Hepatocyte (in vitro differentiated cells): ENCODE measurements at regions not wholly inside any gene's neighbourhood (a gene's known extent, or its start where the extent isn't known, plus 50 kb on each side); places are given as distances from the start of the nearest gene placed in this dataset.

ENCODE experiments used
- DNase-seq: peaks from one replicate; pipeline ENCODE4 v3.0.0-alpha.2; 2016; ENCODE audit warnings: low spot score
- H2AFZ ChIP-seq: fragments of 200-600 bp; sonication (generic); 2 replicates; pipeline ENCODE4 v1.6.0; 2016; ENCODE audit warnings: antibody characterized with exemption, mild to moderate bottlenecking
- H3K27ac ChIP-seq: fragments of 200-600 bp; sonication (generic); 2 replicates; pipeline ENCODE4 v1.5.1; 2016; ENCODE audit warnings: mild to moderate bottlenecking
- H3K27me3 ChIP-seq: fragments of 200-600 bp; sonication (generic); 2 replicates; pipeline ENCODE4 v1.6.1; 2016
- H3K36me3 ChIP-seq: fragments of 200-600 bp; sonication (generic); replicated peaks from 2 replicates; pipeline ENCODE4 v1.5.1; 2016; ENCODE audit warnings: low read depth; ENCODE audit not compliant: insufficient read depth
- H3K4me1 ChIP-seq: fragments of 200-600 bp; sonication (generic); 2 replicates; pipeline ENCODE4 v1.5.1; 2016; ENCODE audit warnings: mild to moderate bottlenecking, moderate library complexity; ENCODE audit not compliant: insufficient read depth
- H3K4me2 ChIP-seq: fragments of 200-600 bp; sonication (generic); 2 replicates; pipeline ENCODE4 v1.6.0; 2016
- H3K4me3 ChIP-seq: fragments of 200-600 bp; sonication (generic); 2 replicates; pipeline ENCODE4 v1.5.1; 2016; ENCODE audit warnings: mild to moderate bottlenecking
- H3K79me2 ChIP-seq: fragments of 200-600 bp; sonication (generic); 2 replicates; pipeline ENCODE4 v1.6.0; 2017; ENCODE audit warnings: mild to moderate bottlenecking
- H3K9me2 ChIP-seq: fragments of 200-600 bp; sonication (generic); replicated peaks from 2 replicates; pipeline ENCODE4 v1.6.0; 2017; ENCODE audit warnings: mild to moderate bottlenecking; ENCODE audit not compliant: insufficient read depth
- H3K9me3 ChIP-seq: fragments of 200-600 bp; sonication (generic); 2 replicates; pipeline ENCODE4 v1.5.1; 2016; ENCODE audit warnings: low read depth, mild to moderate bottlenecking
- H4K20me1 ChIP-seq: fragments of 200-600 bp; sonication (generic); 2 replicates; pipeline ENCODE4 v1.6.0; 2016; ENCODE audit warnings: mild to moderate bottlenecking; ENCODE audit not compliant: insufficient read depth, poor library complexity, severe bottlenecking
- CTCF ChIP-seq: fragments of 200-600 bp; sonication (generic); IDR thresholded peaks from 2 replicates; pipeline ENCODE4 v1.5.1; 2016; ENCODE audit warnings: antibody characterized with exemption, mild to moderate bottlenecking; ENCODE audit not compliant: poor library complexity
- EZH2 ChIP-seq: fragments of 200-600 bp; sonication (generic); IDR thresholded peaks from 2 replicates; pipeline ENCODE4 v1.6.1; 2016; ENCODE audit warnings: antibody characterized with exemption, mild to moderate bottlenecking, borderline replicate concordance
- EZH2phosphoT487 ChIP-seq: fragments of 200-600 bp; sonication (generic); IDR thresholded peaks from one replicate; pipeline ENCODE4 v1.6.1; 2018; ENCODE audit warnings: antibody characterized with exemption, mild to moderate bottlenecking, low read depth, moderate library complexity; ENCODE audit not compliant: unreplicated experiment, severe bottlenecking
- WGBS: methylation state at CpG from one replicate; pipeline ENCODE4 v1.1.6; 2016; ENCODE audit warnings: low lambda C conversion rate; ENCODE audit errors: missing lambda C conversion rate; 5-methylcytosine and 5-hydroxymethylcytosine counted together

DNA sequence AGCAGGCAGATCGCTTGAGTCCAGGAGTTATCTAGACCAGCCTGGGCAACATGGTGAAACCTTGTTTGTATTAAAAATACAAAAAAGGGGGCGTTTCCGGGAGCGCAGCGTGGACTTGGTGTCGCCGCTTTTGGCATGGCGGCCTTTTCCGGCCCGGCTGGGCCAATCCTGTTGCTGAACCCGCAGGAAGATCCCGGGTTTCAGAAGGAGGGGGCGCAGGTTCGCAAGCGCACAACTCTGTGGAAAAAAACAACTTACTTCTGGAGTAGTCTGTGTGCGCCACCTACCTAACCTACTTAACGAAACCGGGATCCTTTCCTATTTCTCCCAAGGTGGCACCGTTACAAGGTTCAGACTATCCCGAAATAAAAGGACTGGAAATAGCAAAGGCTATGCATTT lies 198.6 kb downstream of the MSX2 start:
- no peaks in the 10 kb centered on the region for H3K9me2 ChIP-seq
- no peak overlapping the region for H2AFZ ChIP-seq
- no peaks in the 10 kb centered on the region for H3K27me3 ChIP-seq
- H3K4me3 ChIP-seq, result no peak overlapping the region
- no peaks in the 10 kb centered on the region for H3K4me1 ChIP-seq
- H3K9me3 ChIP-seq, result no peaks in the 10 kb centered on the region
- TF ChIP-seq EZH2phosphoT487 (no peak), CTCF (no peak), EZH2 (no peak)
- no peak for DNase-seq
- 97% methylated on average over 20 of the region's 20 CpGs for WGBS
- no peak overlapping the region for H3K4me2 ChIP-seq
- no peaks in the 10 kb centered on the region for H3K36me3 ChIP-seq
- no peaks in the 10 kb centered on the region for H4K20me1 ChIP-seq
- H3K27ac ChIP-seq, result no peak overlapping the region
- H3K79me2 ChIP-seq, result no peaks in the 10 kb centered on the region

DNA sequence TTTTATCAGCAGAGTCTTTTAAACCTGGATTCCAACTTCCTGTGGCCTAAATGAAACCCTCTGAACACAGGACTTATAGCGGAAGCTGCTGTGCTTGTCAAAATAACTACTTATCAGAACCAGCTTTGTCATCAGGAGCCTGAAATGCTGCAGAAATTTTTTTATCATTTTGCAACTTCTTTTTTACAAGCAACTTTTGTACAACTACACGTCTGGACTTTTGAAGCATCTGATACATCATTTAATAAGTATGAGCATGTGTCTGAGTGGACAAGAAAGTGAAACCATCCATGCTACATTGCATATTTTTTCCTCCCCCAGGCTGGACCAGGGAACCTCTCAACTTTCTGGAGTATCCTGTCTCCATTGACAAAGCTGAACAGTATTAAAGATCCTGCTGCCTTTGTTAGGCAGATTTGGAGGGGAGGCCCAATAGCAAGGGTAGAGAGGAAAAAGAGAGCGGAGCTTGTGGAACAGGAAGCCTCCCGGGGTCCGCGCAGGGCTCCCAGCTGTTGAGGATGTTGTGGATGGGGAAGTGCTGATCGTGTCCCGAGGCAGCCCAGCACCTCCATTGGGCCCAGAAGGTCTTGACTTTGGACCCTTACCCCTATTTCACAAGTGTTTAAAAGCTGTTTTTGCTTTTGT lies 196.6 kb downstream of the MSX2 start:
- DNase-seq, result no peak
- Histone ChIP-seq H2AFZ (peak overlapping the region; percentile 11), H3K27me3 (no peaks in the 10 kb centered on the region), H3K36me3 (no peaks in the 10 kb centered on the region), H3K9me3 (no peaks in the 10 kb centered on the region), H3K4me3 (no peak overlapping the region), H4K20me1 (no peaks in the 10 kb centered on the region), H3K27ac (no peak overlapping the region), H3K79me2 (no peaks in the 10 kb centered on the region), H3K4me1 (no peaks in the 10 kb centered on the region), H3K9me2 (no peaks in the 10 kb centered on the region), H3K4me2 (peak overlapping the region; percentile 52)
- TF ChIP-seq EZH2phosphoT487, result no peak
- no peak for TF ChIP-seq EZH2
- no peak for TF ChIP-seq CTCF
- 47% methylated on average over 8 of the region's 8 CpGs for WGBS

DNA sequence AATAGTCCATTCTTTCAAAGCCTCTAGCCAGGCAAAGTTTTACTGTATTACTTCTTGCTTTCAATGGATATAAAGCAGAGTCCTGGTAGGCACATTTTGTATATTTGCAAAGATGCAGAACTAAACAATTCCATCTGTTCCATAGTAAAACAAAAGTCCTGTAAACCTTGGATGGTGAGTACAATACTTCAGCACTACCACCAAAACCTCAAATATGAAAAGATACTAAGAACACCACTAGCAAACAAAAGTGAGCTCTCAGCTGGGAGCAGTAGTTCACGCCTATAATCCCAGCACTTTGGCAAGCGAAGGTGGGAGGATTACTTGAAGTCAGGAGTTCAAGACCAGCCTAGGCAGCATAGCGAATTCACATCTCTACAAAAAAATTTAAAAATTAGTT lies 195.0 kb downstream of the MSX2 start:
- Histone ChIP-seq H3K27ac (no peak overlapping the region), H2AFZ (no peak overlapping the region), H3K79me2 (no peaks in the 10 kb centered on the region), H3K4me3 (no peak overlapping the region), H3K27me3 (no peaks in the 10 kb centered on the region), H3K36me3 (no peaks in the 10 kb centered on the region), H3K4me1 (no peaks in the 10 kb centered on the region), H3K9me2 (no peaks in the 10 kb centered on the region), H3K4me2 (no peak overlapping the region), H4K20me1 (no peaks in the 10 kb centered on the region), H3K9me3 (no peaks in the 10 kb centered on the region)
- TF ChIP-seq EZH2, result no peak
- no peak for DNase-seq
- 74% methylated on average over 3 of the region's 3 CpGs for WGBS

DNA sequence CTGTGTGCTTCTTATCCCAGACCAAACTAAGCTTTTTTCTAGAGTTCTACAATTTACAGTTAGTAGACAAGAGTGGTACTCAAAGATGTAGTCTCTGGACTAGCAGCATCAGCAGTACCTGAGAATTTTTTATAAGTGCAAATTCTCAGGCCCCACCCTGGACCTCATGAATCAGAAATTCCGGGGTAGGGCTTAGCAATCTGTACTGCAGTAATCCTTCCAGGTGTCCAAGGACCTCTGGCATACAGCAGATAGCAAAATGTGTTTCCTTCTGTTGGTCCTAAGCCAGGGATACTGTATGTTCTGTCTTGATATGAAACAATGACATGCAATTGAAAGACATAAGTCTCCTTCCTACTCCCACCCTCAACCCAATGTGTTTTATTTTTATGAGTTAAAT lies 194.3 kb downstream of the MSX2 start:
- no peak overlapping the region for H2AFZ ChIP-seq
- no peak for TF ChIP-seq CTCF
- no peak for TF ChIP-seq EZH2
- no peak for TF ChIP-seq EZH2phosphoT487
- 37% methylated on average over 1 of the region's 1 CpG for WGBS
- no peak overlapping the region for H3K27ac ChIP-seq
- no peaks in the 10 kb centered on the region for H3K36me3 ChIP-seq
- no peak for DNase-seq
- H3K4me3 ChIP-seq, result no peak overlapping the region
- H3K9me3 ChIP-seq, result no peaks in the 10 kb centered on the region
- no peaks in the 10 kb centered on the region for H3K9me2 ChIP-seq
- H4K20me1 ChIP-seq, result no peaks in the 10 kb centered on the region
- H3K79me2 ChIP-seq, result no peaks in the 10 kb centered on the region
- no peaks in the 10 kb centered on the region for H3K4me1 ChIP-seq
- H3K4me2 ChIP-seq, result no peak overlapping the region
- no peaks in the 10 kb centered on the region for H3K27me3 ChIP-seq
